B cell (primary cell): ENCODE measurements at regions not wholly inside any gene's neighbourhood (a gene's known extent, or its start where the extent isn't known, plus 50 kb on each side); places are given as distances from the start of the nearest gene placed in this dataset.

ENCODE experiments used
- ATAC-seq: fragments of 200-7000 bp; cut with Tn5 transposase; one replicate; pipeline ENCODE4 v1.10.0; 2021; ENCODE audit warnings: low read depth, mild to moderate bottlenecking, moderate number of reproducible peaks, moderate library complexity
- CTCF ChIA-PET: fragments of 350-600 bp; sonication (Branson Sonifier 250); formaldehyde crosslinking; loops from one replicate; lab custom pipeline; 2021; ENCODE audit warnings: antibody characterized with exemption, inconsistent platforms; lab: Charles Lee
- POLR2A ChIA-PET: fragments of 350-600 bp; sonication (Branson Sonifier 250); formaldehyde crosslinking; loops from one replicate; lab custom pipeline; 2021; ENCODE audit warnings: antibody characterized with exemption; lab: Charles Lee
- DNase-seq: peaks from one replicate; pipeline ENCODE4 v3.0.0; 2013
- H2AFZ ChIP-seq: 2 replicates; pipeline ENCODE4 v1.6.1; 2012; ENCODE audit warnings: mild to moderate bottlenecking, low read depth, low read length; ENCODE audit not compliant: insufficient read depth, poor library complexity, severe bottlenecking
- H3K27ac ChIP-seq, 2 donors: 1 replicate in 1 of 2; 2 replicates in 1 of 2; pipeline ENCODE4 v1.5.1; 2012 to 2013; ENCODE audit warnings: low read length in 2 of 2, mild to moderate bottlenecking in 2 of 2, moderate library complexity in 1 of 2
- H3K27me3 ChIP-seq, 4 experiments: fragments of 200-600 bp in 1 of 4; sonication (generic) in 1 of 4; replicated peaks in 1 of 4; 1 replicate in 2 of 4; 2 replicates in 2 of 4; pipeline versions ENCODE4 v1.6.1 to v1.7.0; 2013 to 2016; ENCODE audit warnings: low read length in 3 of 4, mild to moderate bottlenecking in 2 of 4, mixed read lengths in 1 of 4, moderate library complexity in 1 of 4; ENCODE audit not compliant: insufficient read depth in 4 of 4, control insufficient read depth in 3 of 4; ENCODE audit errors: control extremely low read depth in 1 of 4
- H3K36me3 ChIP-seq, 2 experiments: replicated peaks in 1 of 2; 1 replicate in 1 of 2; 2 replicates in 1 of 2; pipeline versions ENCODE4 v1.6.1 to v1.7.1; 2013; ENCODE audit warnings: low read length in 1 of 2; ENCODE audit not compliant: insufficient read depth in 2 of 2, control insufficient read depth in 1 of 2; ENCODE audit errors: control extremely low read depth in 1 of 2, extremely low read depth in 1 of 2
- H3K4me1 ChIP-seq, 2 donors: fragments of 200-600 bp in 1 of 2; sonication (generic) in 1 of 2; 1 replicate in 1 of 2; 2 replicates in 1 of 2; pipeline versions ENCODE4 v1.5.1 to v1.6.1; 2013 to 2017; ENCODE audit warnings: low read length in 2 of 2; ENCODE audit not compliant: control insufficient read depth in 2 of 2, insufficient read depth in 2 of 2
- H3K4me2 ChIP-seq: replicated peaks from 2 replicates; pipeline ENCODE3; 2012; ENCODE audit warnings: mild to moderate bottlenecking, low read depth, low read length; ENCODE audit not compliant: poor library complexity, severe bottlenecking
- H3K4me3 ChIP-seq, 5 experiments: fragments of 200-600 bp in 1 of 5; sonication (generic) in 1 of 5; 1 replicate in 3 of 5; 2 replicates in 2 of 5; pipeline versions ENCODE4 v1.5.1 to v1.7.0; 2011 to 2016; ENCODE audit warnings: low read length in 4 of 5, mild to moderate bottlenecking in 4 of 5, low read depth in 2 of 5, control low read depth in 1 of 5, moderate library complexity in 1 of 5; ENCODE audit not compliant: insufficient read depth in 1 of 5; ENCODE audit errors: control extremely low read depth in 1 of 5, extremely low read depth in 1 of 5
- H3K79me2 ChIP-seq: fragments of 200-600 bp; sonication (generic); one replicate; pipeline ENCODE4 v1.6.0; 2016; ENCODE audit warnings: low read length; ENCODE audit not compliant: control insufficient read depth, insufficient read depth
- H3K9ac ChIP-seq: fragments of 200-600 bp; sonication (generic); 2 replicates; pipeline ENCODE4 v1.6.1; 2017; ENCODE audit warnings: mild to moderate bottlenecking, low read length, moderate library complexity
- H3K9me3 ChIP-seq, 3 donors: one replicate each; pipeline versions ENCODE4 v1.6.1 to v1.7.1; 2013; ENCODE audit warnings: low read length in 2 of 3; ENCODE audit not compliant: control insufficient read depth in 2 of 3, insufficient read depth in 1 of 3; ENCODE audit errors: control extremely low read depth in 1 of 3
- H4K20me1 ChIP-seq: 2 replicates; pipeline ENCODE4 v1.6.0; 2012; ENCODE audit warnings: mild to moderate bottlenecking, low read length; ENCODE audit not compliant: insufficient read depth, control insufficient read depth, poor library complexity, severe bottlenecking
- H3K27ac Mint-ChIP-seq: one replicate; pipeline ENCODE4 v1.8.0; 2021; ENCODE audit warnings: mixed read lengths
- H3K27me3 Mint-ChIP-seq: one replicate; pipeline ENCODE4 v1.8.0; 2021; ENCODE audit warnings: mixed read lengths
- H3K4me1 Mint-ChIP-seq: one replicate; pipeline ENCODE4 v1.8.0; 2021; ENCODE audit warnings: mixed read lengths
- H3K4me3 Mint-ChIP-seq: one replicate; pipeline ENCODE4 v1.8.0; 2021; ENCODE audit warnings: mixed read lengths
- H3K9me3 Mint-ChIP-seq: one replicate; pipeline ENCODE4 v1.8.0; 2022; ENCODE audit warnings: mixed read lengths; ENCODE audit not compliant: insufficient read depth
- CTCF ChIP-seq: fragments of 200-600 bp; IDR thresholded peaks from one replicate; pipeline ENCODE4 v1.8.0; 2022; ENCODE audit warnings: antibody characterized with exemption, mild to moderate bottlenecking
- EZH2 ChIP-seq: IDR thresholded peaks from 2 replicates; pipeline ENCODE4 v1.6.1; 2012; ENCODE audit warnings: borderline replicate concordance, low read depth, mild to moderate bottlenecking, moderate library complexity, low read length; ENCODE audit not compliant: insufficient read depth, poor library complexity, severe bottlenecking
- WGBS: methylation state at CpG from one replicate; pipeline ENCODE4 v1.1.5; 2013; ENCODE audit warnings: missing lambda C conversion rate; ENCODE audit not compliant: insufficient coverage; 5-methylcytosine and 5-hydroxymethylcytosine counted together
- intact Hi-C: fragments of 100-400 bp; cut with micrococcal nuclease; formaldehyde crosslinking; loops from one replicate; pipeline ENCODE4 v1.10.0; 2022

- no peak overlapping the region for H3K4me2 ChIP-seq
- no peak overlapping the region for H3K27ac ChIP-seq
- Mint-ChIP-seq H3K4me3 (no peak overlapping the region), H3K27ac (no peak overlapping the region), H3K4me1 (no peaks in the 10 kb centered on the region), H3K9me3 (no peaks in the 10 kb centered on the region), H3K27me3 (no peaks in the 10 kb centered on the region)
- DNase-seq (no peak), ATAC-seq (no peak)
- POLR2A ChIA-PET = no interaction called here
- no peak overlapping the region for H2AFZ ChIP-seq
- H3K36me3 ChIP-seq = no peaks in the 10 kb centered on the region
- intact Hi-C loops = no loop called here
- H3K27me3 ChIP-seq = no peaks in the 10 kb centered on the region
- no peaks in the 10 kb centered on the region for H4K20me1 ChIP-seq
- no peaks in the 10 kb centered on the region for H3K9me3 ChIP-seq
- H3K9ac ChIP-seq = no peak overlapping the region
- no peaks in the 10 kb centered on the region for H3K4me1 ChIP-seq
- WGBS = 100% methylated on average over 1 of the region's 2 CpGs
- CTCF ChIA-PET = no interaction called here
- no peak for TF ChIP-seq CTCF
- no peak for TF ChIP-seq EZH2
- H3K79me2 ChIP-seq = no peaks in the 10 kb centered on the region
- H3K4me3 ChIP-seq = no peak overlapping the region
These were observed 84.8 kb upstream of the SOX3 start for GRCh38 chrX:140589657-140590056.

- Histone ChIP-seq H3K27me3 (no peaks in the 10 kb centered on the region), H3K9ac (no peak overlapping the region), H2AFZ (no peak overlapping the region), H4K20me1 (no peaks in the 10 kb centered on the region), H3K36me3 (no peaks in the 10 kb centered on the region), H3K4me3 (no peak overlapping the region), H3K4me1 (no peaks in the 10 kb centered on the region), H3K4me2 (no peak overlapping the region), H3K27ac (no peak overlapping the region), H3K79me2 (no peaks in the 10 kb centered on the region), H3K9me3 (no peaks in the 10 kb centered on the region)
- no peaks in the 10 kb centered on the region for H3K27me3 Mint-ChIP-seq
- DNase-seq (no peak), ATAC-seq (no peak)
- no peaks in the 10 kb centered on the region for H3K4me1 Mint-ChIP-seq
- POLR2A ChIA-PET = no interaction called here
- 81% methylated on average over 3 of the region's 4 CpGs for WGBS
- no peak overlapping the region for H3K4me3 Mint-ChIP-seq
- CTCF ChIA-PET = no interaction called here
- TF ChIP-seq CTCF (no peak), EZH2 (no peak)
- intact Hi-C loops = no loop called here
- H3K27ac Mint-ChIP-seq = no peak overlapping the region
- H3K9me3 Mint-ChIP-seq = no peaks in the 10 kb centered on the region
These were observed 82.1 kb upstream of the SOX3 start for GRCh38 chrX:140586951-140587350.
